ENCODE measurements at regions not wholly inside any gene's neighbourhood (a gene's known extent, or its start where the extent isn't known, plus 50 kb on each side); places are given as distances from the start of the nearest gene placed in this dataset.
A peak's percentile ranks its signal among the peaks of the same experiment; 100 is the strongest.

GRCh38 chr6:145132709-145133108 is 602.6 kb downstream of the EPM2A start:
- Mint-ChIP-seq H3K27me3 (ENCODE audit: unreplicated experiment) (peaks cover 2% of the 10 kb centered on the region), H3K4me3 (ENCODE audit: unreplicated experiment) (no peak overlapping the region), H3K4me1 (ENCODE audit: low read depth, unreplicated experiment) (no peaks in the 10 kb centered on the region), H3K27ac (ENCODE audit: unreplicated experiment) (no peak overlapping the region), H3K9me3 (ENCODE audit: unreplicated experiment) (no peaks in the 10 kb centered on the region), H3K36me3 (ENCODE audit: unreplicated experiment) (no peaks in the 10 kb centered on the region)
- DNase-seq, result no peak
- no peak for TF ChIP-seq CTCF (IDR thresholded peaks at IDR 0.05; ENCODE audit: partially characterized antibody, unreplicated experiment)

- peaks cover 4% of the 10 kb centered on the region for H3K9me3 Mint-ChIP-seq (ENCODE audit: unreplicated experiment)
- H3K4me3 Mint-ChIP-seq (ENCODE audit: unreplicated experiment), result no peak overlapping the region
- TF ChIP-seq CTCF (IDR thresholded peaks at IDR 0.05; ENCODE audit: partially characterized antibody, unreplicated experiment), result no peak
- no peak overlapping the region for H3K27ac Mint-ChIP-seq (ENCODE audit: unreplicated experiment)
- H3K36me3 Mint-ChIP-seq (ENCODE audit: unreplicated experiment), result no peaks in the 10 kb centered on the region
- peaks cover 19% of the 10 kb centered on the region for H3K4me1 Mint-ChIP-seq (ENCODE audit: low read depth, unreplicated experiment)
- no peak for DNase-seq
- no peaks in the 10 kb centered on the region for H3K27me3 Mint-ChIP-seq (ENCODE audit: unreplicated experiment)
These were observed 599.6 kb downstream of the EPM2A start for GRCh38 chr6:145135702-145136101.

- Mint-ChIP-seq H3K4me3 (ENCODE audit: unreplicated experiment) (no peak overlapping the region), H3K27me3 (ENCODE audit: unreplicated experiment) (no peaks in the 10 kb centered on the region), H3K9me3 (ENCODE audit: unreplicated experiment) (peaks cover 4% of the 10 kb centered on the region), H3K36me3 (ENCODE audit: unreplicated experiment) (no peaks in the 10 kb centered on the region), H3K4me1 (ENCODE audit: low read depth, unreplicated experiment) (peaks cover 19% of the 10 kb centered on the region), H3K27ac (ENCODE audit: unreplicated experiment) (no peak overlapping the region)
- no peak for TF ChIP-seq CTCF (IDR thresholded peaks at IDR 0.05; ENCODE audit: partially characterized antibody, unreplicated experiment)
- DNase-seq, result no peak
These were observed 597.9 kb downstream of the EPM2A start for GRCh38 chr6:145137425-145137824.

GRCh38 chr6:145138469-145139139 is 596.7 kb downstream of the EPM2A start:
- no peak for DNase-seq
- Mint-ChIP-seq H3K36me3 (ENCODE audit: unreplicated experiment) (no peaks in the 10 kb centered on the region), H3K9me3 (ENCODE audit: unreplicated experiment) (peaks cover 4% of the 10 kb centered on the region), H3K27me3 (ENCODE audit: unreplicated experiment) (no peaks in the 10 kb centered on the region), H3K27ac (ENCODE audit: unreplicated experiment) (peak overlapping the region; percentile 95), H3K4me3 (ENCODE audit: unreplicated experiment) (peak overlapping the region; percentile 26), H3K4me1 (ENCODE audit: low read depth, unreplicated experiment) (peaks cover 19% of the 10 kb centered on the region)
- no peak for TF ChIP-seq CTCF (IDR thresholded peaks at IDR 0.05; ENCODE audit: partially characterized antibody, unreplicated experiment)

- H3K4me3 Mint-ChIP-seq (ENCODE audit: unreplicated experiment), result peak overlapping the region; percentile 26
- H3K4me1 Mint-ChIP-seq (ENCODE audit: low read depth, unreplicated experiment), result peaks cover 20% of the 10 kb centered on the region
- peaks cover 4% of the 10 kb centered on the region for H3K9me3 Mint-ChIP-seq (ENCODE audit: unreplicated experiment)
- H3K27me3 Mint-ChIP-seq (ENCODE audit: unreplicated experiment), result no peaks in the 10 kb centered on the region
- peak; percentile 25 for DNase-seq
- no peak for TF ChIP-seq CTCF (IDR thresholded peaks at IDR 0.05; ENCODE audit: partially characterized antibody, unreplicated experiment)
- no peaks in the 10 kb centered on the region for H3K36me3 Mint-ChIP-seq (ENCODE audit: unreplicated experiment)
- peak overlapping the region; percentile 95 for H3K27ac Mint-ChIP-seq (ENCODE audit: unreplicated experiment)
These were observed 596.0 kb downstream of the EPM2A start for GRCh38 chr6:145139140-145139850.
